Choroid plexus epithelial cell (primary cell): ENCODE measurements at regions not wholly inside any gene's neighbourhood (a gene's known extent, or its start where the extent isn't known, plus 50 kb on each side); places are given as distances from the start of the nearest gene placed in this dataset.

Experiments used
- DNase-seq: peaks from one replicate; pipeline ENCODE4 v3.0.0-alpha.2; 2010; ENCODE audit warnings: low read depth
- H3K4me3 ChIP-seq: 2 replicates; pipeline ENCODE4 v1.5.1; 2011; ENCODE audit warnings: low read depth, mild to moderate bottlenecking, control low read depth, low read length, moderate library complexity
- TF ChIP-seq, protein P1 (sequence below): conservative IDR thresholded peaks from 2 replicates; pipeline ENCODE4 v1.5.1; 2011; ENCODE audit warnings: low read depth, mild to moderate bottlenecking, control low read depth, inconsistent platforms, low read length, moderate library complexity

DNA sequence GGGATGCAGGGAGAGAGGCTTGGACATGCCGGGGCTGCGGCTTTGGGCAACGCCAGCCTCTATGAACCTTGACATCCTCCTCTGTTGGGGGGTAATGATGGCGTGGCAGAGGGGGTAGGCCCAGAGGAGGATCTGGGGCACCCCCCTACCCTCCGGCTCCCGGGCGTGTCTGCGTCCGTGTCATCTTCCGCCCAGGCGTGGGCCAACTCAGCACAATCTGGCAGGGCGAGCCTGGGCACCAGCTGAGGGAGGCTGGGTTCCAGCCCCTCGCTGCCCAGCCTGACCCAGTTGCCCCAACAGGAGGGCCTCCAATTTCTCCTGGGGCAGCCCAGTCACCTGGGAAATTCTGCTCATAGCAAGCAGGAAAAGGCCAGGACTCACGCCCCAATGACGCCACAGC, 62.9 kb upstream of the IL17B start:
- TF ChIP-seq, protein P1, sequence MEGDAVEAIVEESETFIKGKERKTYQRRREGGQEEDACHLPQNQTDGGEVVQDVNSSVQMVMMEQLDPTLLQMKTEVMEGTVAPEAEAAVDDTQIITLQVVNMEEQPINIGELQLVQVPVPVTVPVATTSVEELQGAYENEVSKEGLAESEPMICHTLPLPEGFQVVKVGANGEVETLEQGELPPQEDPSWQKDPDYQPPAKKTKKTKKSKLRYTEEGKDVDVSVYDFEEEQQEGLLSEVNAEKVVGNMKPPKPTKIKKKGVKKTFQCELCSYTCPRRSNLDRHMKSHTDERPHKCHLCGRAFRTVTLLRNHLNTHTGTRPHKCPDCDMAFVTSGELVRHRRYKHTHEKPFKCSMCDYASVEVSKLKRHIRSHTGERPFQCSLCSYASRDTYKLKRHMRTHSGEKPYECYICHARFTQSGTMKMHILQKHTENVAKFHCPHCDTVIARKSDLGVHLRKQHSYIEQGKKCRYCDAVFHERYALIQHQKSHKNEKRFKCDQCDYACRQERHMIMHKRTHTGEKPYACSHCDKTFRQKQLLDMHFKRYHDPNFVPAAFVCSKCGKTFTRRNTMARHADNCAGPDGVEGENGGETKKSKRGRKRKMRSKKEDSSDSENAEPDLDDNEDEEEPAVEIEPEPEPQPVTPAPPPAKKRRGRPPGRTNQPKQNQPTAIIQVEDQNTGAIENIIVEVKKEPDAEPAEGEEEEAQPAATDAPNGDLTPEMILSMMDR, result no peak
- no peak overlapping the region for H3K4me3 ChIP-seq
- no peak for DNase-seq

DNA sequence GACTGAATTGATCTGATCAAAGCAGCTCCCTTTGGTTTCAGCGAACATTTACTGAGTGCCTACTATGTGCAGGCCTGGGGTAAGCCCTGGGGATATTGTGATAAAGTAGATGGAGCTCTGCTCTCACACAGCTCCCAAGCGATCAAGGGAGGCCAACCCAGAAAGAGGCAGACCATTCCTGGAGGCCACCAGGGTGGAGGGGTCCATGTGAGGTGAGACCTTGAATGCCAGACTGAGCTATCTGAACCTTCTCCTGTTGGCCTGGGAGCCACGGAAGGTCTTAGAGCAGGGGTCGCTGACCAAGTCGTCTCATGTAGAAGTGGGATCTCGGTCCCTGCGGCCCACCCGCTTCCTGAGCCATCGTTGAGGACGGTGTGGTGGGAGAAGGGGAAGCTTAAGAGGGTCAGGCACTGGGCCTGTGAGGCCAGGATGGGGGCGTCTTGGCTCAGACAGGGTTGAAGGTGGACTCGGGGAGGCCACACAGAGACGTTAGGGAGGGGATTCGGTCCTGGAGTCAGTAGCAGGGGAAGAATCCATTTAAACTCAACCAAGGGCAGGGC, 62.2 kb upstream of the IL17B start:
- TF ChIP-seq, protein P1, result no peak
- H3K4me3 ChIP-seq, result no peak overlapping the region
- no peak for DNase-seq

DNA sequence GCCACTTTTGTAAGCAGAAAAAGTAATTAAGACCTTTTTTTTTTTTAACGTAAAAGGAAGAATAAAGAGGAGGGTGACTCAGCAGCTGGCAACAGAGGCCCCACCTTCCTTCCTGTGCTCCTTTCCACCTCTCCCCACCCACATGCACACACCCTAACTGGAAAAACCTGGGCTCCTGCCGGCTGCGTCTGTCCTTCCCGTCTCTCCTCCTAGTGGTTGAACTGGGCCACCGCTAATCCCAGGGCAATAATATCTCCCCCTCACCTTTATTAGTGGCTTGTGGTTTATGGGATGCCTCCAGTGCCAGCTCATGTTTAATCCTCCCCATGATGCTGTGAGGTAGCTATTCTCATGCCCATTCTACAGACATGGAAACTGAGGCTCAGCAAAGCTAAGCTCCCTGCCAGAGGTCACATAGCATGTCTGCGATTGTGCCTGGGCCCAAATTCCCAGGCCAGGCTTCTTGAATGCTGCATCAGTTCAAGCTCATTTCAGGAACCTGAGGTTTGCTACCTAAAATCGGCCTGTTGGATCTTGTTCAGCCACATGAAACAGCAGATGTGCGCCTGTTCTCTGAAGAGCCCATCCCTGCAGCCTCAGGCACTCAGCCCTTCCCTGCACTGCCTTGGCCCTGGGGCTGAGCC, 60.9 kb upstream of the IL17B start:
- DNase-seq, result peak; percentile 38
- TF ChIP-seq, protein P1, result peak; percentile 56
- no peak overlapping the region for H3K4me3 ChIP-seq

DNA sequence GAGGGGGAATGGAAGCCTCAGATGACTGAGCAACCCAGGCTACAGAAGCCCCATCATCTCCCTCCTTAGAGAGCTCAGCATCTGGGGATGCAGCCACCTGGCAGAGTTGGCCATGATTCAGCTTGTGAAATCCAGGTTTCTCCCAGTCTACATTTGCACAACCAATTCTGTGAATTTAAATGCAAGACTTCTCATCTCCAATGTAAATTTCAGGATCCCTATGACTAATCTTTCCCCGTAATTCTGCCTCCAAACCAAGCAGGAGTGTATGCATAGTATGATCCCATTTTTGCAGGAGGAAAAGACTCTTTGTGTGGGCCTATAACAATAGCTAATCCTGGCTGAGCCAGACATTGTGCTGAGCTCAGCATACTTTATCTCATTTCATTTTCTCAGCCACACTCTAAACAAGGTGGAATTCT, 59.6 kb upstream of the IL17B start:
- TF ChIP-seq, protein P1, result no peak
- H3K4me3 ChIP-seq, result no peak overlapping the region
- no peak for DNase-seq

DNA sequence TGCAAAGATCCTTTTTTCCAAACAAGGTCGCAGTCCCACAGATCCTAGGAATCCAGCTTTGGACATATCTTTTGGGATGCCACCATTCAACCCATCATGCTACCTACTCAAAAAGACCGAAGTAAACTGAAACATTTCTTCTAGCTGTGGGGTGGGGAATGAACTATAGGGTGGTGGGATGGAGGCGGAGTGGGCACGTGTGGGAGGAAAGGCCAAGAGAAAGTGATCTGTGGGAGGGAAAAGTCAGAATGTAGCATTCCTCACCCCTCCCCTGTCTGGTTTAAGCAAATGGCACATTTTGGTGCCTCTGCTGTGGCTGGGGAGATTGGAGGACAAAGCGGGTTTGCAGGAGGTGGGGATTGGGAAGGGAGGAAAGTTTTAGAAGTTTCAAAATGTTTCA, 59.2 kb upstream of the IL17B start:
- no peak overlapping the region for H3K4me3 ChIP-seq
- TF ChIP-seq, protein P1, result no peak
- DNase-seq, result no peak

DNA sequence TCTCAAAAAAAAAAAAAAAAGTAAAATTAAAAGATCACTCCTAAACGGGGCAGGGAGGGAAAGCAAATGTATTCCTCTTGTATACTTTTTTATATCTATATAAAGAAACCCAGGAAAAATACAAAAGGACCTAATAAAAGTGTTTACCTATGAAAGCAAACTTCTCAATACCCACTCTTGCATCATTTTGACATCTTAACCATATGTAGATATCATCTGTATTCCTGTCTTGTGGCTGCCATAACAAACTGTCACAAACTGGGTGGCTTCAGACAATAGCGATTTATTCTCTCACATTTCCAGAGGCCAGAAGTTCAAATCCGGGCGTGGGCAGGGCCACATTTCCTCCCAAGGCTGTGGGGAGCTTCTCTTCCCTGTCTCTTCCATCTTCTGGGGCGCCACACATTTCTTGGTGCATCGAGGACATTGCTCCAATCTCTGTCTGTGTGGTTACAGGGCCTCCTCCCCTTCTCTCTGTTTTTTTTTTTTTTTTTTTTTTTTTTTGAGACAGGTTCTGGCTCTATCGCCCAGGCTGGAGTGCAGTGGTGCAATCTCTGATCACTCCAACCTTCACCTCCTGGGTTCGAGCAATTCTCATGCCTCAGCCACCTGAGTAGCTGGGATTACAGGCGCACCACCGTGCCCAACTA, 58.4 kb upstream of the IL17B start:
- DNase-seq, result no peak
- TF ChIP-seq, protein P1, result no peak
- no peak overlapping the region for H3K4me3 ChIP-seq
